PC-9 (cell line): ENCODE measurements at regions not wholly inside any gene's neighbourhood (a gene's known extent, or its start where the extent isn't known, plus 50 kb on each side); places are given as distances from the start of the nearest gene placed in this dataset.

Source experiments
- BruUV-seq: library from RNA; stranded (reverse); fragments of 400-500 nt; replicated peaks from 2 replicates; lab custom pipeline; 2021; lab: Mats Ljungman, UMichigan
- CTCF ChIA-PET: fragments of 300-600 bp; sonication (Branson Sonifier 250); formaldehyde crosslinking; loops from one replicate; lab custom pipeline; 2022; ENCODE audit warnings: antibody characterized with exemption; lab: Charles Lee
- POLR2A ChIA-PET: fragments of 300-600 bp; sonication (Branson Sonifier 250); formaldehyde crosslinking; loops from one replicate; lab custom pipeline; 2022; ENCODE audit warnings: antibody characterized with exemption; ENCODE audit not compliant: unreplicated experiment; lab: Charles Lee
- DNase-seq, 2 experiments: peaks; one replicate each; pipeline versions ENCODE4 v3.0.0 to v3.0.0-alpha.2; 2015 to 2022; ENCODE audit warnings: mixed read lengths in 1 of 2
- H2AFZ ChIP-seq: fragments of 200-600 bp; sonication (generic); 2 replicates; pipeline ENCODE4 v1.8.1; 2017; ENCODE audit warnings: antibody characterized with exemption
- H3F3A ChIP-seq: fragments of 200-600 bp; sonication (generic); 2 replicates; pipeline ENCODE4 v1.8.1; 2017; ENCODE audit warnings: antibody characterized with exemption, mild to moderate bottlenecking, low read depth; ENCODE audit not compliant: insufficient read depth
- H3K27ac ChIP-seq: fragments of 200-600 bp; sonication (generic); 2 replicates; pipeline ENCODE4 v1.6.1; 2016; ENCODE audit warnings: mixed run types
- H3K27me3 ChIP-seq: fragments of 200-600 bp; sonication (generic); 2 replicates; pipeline ENCODE4 v1.6.1; 2016; ENCODE audit warnings: low read depth, mixed run types; ENCODE audit not compliant: insufficient read depth
- H3K36me3 ChIP-seq: fragments of 200-600 bp; sonication (generic); 2 replicates; pipeline ENCODE4 v1.6.1; 2016; ENCODE audit warnings: low read depth, mixed run types
- H3K4me1 ChIP-seq: fragments of 200-600 bp; sonication (generic); replicated peaks from 2 replicates; pipeline ENCODE4 v1.6.1; 2016; ENCODE audit warnings: mixed run types; ENCODE audit not compliant: insufficient read depth
- H3K4me2 ChIP-seq: fragments of 200-600 bp; sonication (generic); 2 replicates; pipeline ENCODE4 v1.6.1; 2017; ENCODE audit warnings: mixed run types
- H3K4me3 ChIP-seq: fragments of 200-600 bp; sonication (generic); 2 replicates; pipeline ENCODE4 v1.6.1; 2016; ENCODE audit warnings: mixed run types
- H3K79me2 ChIP-seq: fragments of 200-600 bp; sonication (generic); 2 replicates; pipeline ENCODE4 v1.6.1; 2017; ENCODE audit warnings: low read depth, mixed run types
- H3K9me2 ChIP-seq: fragments of 200-600 bp; sonication (generic); 2 replicates; pipeline ENCODE4 v1.8.1; 2017; ENCODE audit warnings: mild to moderate bottlenecking; ENCODE audit not compliant: insufficient read depth
- H3K9me3 ChIP-seq: fragments of 200-600 bp; sonication (generic); 2 replicates; pipeline ENCODE4 v1.8.1; 2016; ENCODE audit warnings: low read depth; ENCODE audit not compliant: insufficient read depth
- H4K20me1 ChIP-seq: fragments of 200-600 bp; sonication (generic); 2 replicates; pipeline ENCODE4 v1.8.1; 2017; ENCODE audit not compliant: insufficient read depth
- EZH2 ChIP-seq: fragments of 200-600 bp; sonication (generic); IDR thresholded peaks from 2 replicates; pipeline ENCODE4 v1.8.0; 2017; ENCODE audit warnings: antibody characterized with exemption, low read depth
- intact Hi-C: fragments of 100-400 bp; cut with micrococcal nuclease; formaldehyde crosslinking; loops from one replicate; pipeline ENCODE4 v1.10.0; 2022; ENCODE audit not compliant: unreplicated experiment
- TF ChIP-seq, protein P1 (sequence below): fragments of 200-600 bp; sonication (generic); conservative IDR thresholded peaks from 2 replicates; pipeline ENCODE4 v1.6.1; 2017; ENCODE audit warnings: mixed run types, antibody characterized with exemption, mild to moderate bottlenecking, moderate library complexity

DNA sequence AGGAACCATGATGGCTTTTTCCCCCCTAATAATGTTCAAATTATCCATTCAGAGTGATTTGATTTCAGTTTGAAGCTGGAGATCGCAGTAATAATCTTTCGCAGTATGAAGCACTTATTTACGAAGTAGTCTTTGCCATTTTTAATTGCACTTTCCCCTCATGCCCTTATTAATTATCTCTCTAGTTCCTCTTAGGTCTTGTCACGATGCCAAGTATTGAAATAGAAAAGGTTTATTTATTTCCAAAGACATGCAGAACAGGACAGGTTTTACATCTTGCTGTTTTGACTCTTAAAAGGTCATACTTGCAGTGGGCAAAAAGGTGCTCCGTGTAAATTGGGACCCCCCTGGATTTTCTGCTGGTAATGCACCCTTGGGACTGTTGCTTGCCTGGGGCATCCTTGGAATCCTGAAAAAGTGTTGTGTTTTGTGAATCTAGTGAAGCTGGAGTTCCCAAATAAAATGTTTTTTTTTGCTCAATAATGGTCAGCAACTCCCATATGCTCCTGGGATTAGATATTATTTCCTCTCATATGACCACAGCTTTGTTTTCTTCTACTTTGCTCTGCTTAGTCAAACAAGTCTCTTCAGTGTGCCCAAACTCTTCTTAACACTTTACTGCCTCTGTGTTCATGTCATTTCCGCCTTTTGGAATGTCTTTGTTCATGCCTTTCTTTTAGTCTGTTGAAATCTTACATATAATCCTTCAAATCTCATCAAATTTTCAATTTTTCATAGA, 278.3 kb downstream of the TMEM38B start:
- Histone ChIP-seq H3F3A (no peaks in the 10 kb centered on the region), H2AFZ (no peak overlapping the region), H3K4me1 (no peaks in the 10 kb centered on the region), H3K27me3 (no peaks in the 10 kb centered on the region), H3K27ac (no peak overlapping the region), H3K79me2 (no peaks in the 10 kb centered on the region), H3K9me2 (no peaks in the 10 kb centered on the region), H4K20me1 (no peaks in the 10 kb centered on the region), H3K9me3 (no peaks in the 10 kb centered on the region), H3K36me3 (no peaks in the 10 kb centered on the region), H3K4me2 (no peak overlapping the region), H3K4me3 (no peak overlapping the region)
- DNase-seq, result no peak
- ChIA-PET POLR2A (no interaction called here), CTCF (no interaction called here)
- BruUV-seq, result no TSS peak
- TF ChIP-seq, protein P1, sequence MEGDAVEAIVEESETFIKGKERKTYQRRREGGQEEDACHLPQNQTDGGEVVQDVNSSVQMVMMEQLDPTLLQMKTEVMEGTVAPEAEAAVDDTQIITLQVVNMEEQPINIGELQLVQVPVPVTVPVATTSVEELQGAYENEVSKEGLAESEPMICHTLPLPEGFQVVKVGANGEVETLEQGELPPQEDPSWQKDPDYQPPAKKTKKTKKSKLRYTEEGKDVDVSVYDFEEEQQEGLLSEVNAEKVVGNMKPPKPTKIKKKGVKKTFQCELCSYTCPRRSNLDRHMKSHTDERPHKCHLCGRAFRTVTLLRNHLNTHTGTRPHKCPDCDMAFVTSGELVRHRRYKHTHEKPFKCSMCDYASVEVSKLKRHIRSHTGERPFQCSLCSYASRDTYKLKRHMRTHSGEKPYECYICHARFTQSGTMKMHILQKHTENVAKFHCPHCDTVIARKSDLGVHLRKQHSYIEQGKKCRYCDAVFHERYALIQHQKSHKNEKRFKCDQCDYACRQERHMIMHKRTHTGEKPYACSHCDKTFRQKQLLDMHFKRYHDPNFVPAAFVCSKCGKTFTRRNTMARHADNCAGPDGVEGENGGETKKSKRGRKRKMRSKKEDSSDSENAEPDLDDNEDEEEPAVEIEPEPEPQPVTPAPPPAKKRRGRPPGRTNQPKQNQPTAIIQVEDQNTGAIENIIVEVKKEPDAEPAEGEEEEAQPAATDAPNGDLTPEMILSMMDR, result no peak
- TF ChIP-seq EZH2, result no peak
- intact Hi-C loops, result no loop called here

DNA sequence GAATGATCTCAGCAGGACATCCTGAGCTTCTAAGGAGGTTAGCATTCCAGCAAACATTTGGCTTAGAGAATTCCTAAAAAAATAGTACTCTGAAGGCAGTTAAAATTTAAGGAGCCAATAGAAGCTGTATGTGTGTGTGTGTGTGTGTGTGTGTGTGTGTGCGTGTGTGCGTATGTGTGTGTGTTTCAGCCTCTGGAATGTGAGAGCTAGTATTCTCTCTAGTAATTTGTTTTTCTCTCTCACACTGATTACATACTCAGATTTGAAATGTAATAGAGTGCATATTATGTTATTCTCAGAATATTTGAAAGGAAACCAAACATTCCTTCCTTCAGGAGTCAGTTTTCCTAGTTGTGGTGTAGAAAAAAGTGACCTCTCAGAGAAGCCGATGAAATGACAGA, 279.6 kb downstream of the TMEM38B start:
- BruUV-seq, result no TSS peak
- no peaks in the 10 kb centered on the region for H3F3A ChIP-seq
- no peak overlapping the region for H3K4me2 ChIP-seq
- no peak for DNase-seq
- TF ChIP-seq EZH2, result no peak
- TF ChIP-seq, protein P1, result no peak
- H3K27ac ChIP-seq, result no peak overlapping the region
- no peaks in the 10 kb centered on the region for H3K36me3 ChIP-seq
- no peaks in the 10 kb centered on the region for H3K4me1 ChIP-seq
- POLR2A ChIA-PET, result no interaction called here
- no peaks in the 10 kb centered on the region for H3K79me2 ChIP-seq
- no peaks in the 10 kb centered on the region for H4K20me1 ChIP-seq
- intact Hi-C loops, result no loop called here
- no peak overlapping the region for H2AFZ ChIP-seq
- H3K27me3 ChIP-seq, result no peaks in the 10 kb centered on the region
- H3K9me3 ChIP-seq, result no peaks in the 10 kb centered on the region
- no peak overlapping the region for H3K4me3 ChIP-seq
- no peaks in the 10 kb centered on the region for H3K9me2 ChIP-seq
- CTCF ChIA-PET, result interaction anchor here (0.6 to 1.0 kb wide), 2 partner anchors 92 to 422 kb away, joined by 3 read pairs; no protein-coding TSS in a partner anchor

DNA sequence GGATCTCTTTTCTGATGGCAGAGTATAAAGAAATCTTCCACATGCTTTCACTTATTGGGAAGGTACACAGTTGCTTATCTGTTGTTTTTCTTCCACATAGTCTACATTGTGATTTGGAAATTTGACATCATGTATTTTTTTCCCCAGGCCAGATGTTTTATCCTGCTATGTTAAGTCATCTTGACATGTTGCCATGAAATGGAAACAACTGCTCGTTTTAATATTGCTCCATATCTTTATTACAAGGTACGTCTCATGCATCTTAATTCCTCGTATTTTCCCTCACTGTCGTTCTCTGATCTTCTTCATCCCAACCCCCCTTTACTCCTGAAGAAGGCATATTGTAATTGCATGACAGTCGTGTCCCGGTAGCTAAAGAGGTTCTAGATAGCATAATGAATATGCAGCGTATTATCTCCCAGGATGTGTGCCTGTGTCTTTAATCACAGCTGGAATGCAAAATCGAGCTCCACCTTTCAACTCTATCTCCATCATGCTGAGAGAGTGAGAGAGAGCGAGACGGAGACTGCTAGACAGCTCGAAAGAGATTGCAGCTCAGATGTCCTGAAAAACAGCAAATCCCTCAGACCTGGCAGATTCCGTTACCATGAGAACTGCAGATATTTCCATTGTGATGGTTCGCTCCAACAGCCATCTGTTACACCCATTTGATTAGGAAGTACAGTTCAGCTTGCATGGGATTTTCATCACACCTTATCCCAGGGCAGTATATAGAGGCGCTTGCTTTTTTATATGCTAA, 281.7 kb downstream of the TMEM38B start:
- no peak overlapping the region for H2AFZ ChIP-seq
- H3F3A ChIP-seq, result no peaks in the 10 kb centered on the region
- no peaks in the 10 kb centered on the region for H3K27me3 ChIP-seq
- no peaks in the 10 kb centered on the region for H3K79me2 ChIP-seq
- no TSS peak for BruUV-seq
- CTCF ChIA-PET, result no interaction called here
- no peak overlapping the region for H3K27ac ChIP-seq
- H3K4me3 ChIP-seq, result no peak overlapping the region
- H3K4me2 ChIP-seq, result no peak overlapping the region
- no peaks in the 10 kb centered on the region for H3K9me3 ChIP-seq
- H3K9me2 ChIP-seq, result no peaks in the 10 kb centered on the region
- no peak for DNase-seq
- no peaks in the 10 kb centered on the region for H4K20me1 ChIP-seq
- intact Hi-C loops, result no loop called here
- TF ChIP-seq EZH2, result no peak
- TF ChIP-seq, protein P1, result no peak
- H3K4me1 ChIP-seq, result no peaks in the 10 kb centered on the region
- POLR2A ChIA-PET, result no interaction called here
- H3K36me3 ChIP-seq, result no peaks in the 10 kb centered on the region
